ENCODE measurements at regions not wholly inside any gene's neighbourhood (a gene's known extent, or its start where the extent isn't known, plus 50 kb on each side); places are given as distances from the start of the nearest gene placed in this dataset.

DNA sequence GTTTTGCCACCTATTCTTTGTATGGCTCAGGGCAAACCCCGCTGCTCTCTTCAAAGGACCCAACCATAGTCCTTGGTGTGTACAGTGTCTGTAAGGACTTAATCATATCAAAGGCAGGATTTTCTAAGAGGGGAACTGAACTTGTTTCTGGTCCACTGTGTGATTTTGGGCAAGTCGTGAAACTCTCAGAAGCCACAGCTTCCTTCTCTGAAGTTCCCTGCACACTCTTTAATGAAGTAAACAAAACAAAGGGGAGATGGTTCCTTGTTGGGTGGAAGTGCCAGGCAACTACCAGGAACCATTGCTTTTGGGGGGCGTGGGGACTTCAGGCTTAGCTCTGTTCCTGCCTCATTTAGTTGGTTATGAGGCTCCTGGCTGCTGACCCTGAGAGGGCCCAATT is 152.4 kb downstream of the VRK1 start:
- TF ChIP-seq, protein P1, sequence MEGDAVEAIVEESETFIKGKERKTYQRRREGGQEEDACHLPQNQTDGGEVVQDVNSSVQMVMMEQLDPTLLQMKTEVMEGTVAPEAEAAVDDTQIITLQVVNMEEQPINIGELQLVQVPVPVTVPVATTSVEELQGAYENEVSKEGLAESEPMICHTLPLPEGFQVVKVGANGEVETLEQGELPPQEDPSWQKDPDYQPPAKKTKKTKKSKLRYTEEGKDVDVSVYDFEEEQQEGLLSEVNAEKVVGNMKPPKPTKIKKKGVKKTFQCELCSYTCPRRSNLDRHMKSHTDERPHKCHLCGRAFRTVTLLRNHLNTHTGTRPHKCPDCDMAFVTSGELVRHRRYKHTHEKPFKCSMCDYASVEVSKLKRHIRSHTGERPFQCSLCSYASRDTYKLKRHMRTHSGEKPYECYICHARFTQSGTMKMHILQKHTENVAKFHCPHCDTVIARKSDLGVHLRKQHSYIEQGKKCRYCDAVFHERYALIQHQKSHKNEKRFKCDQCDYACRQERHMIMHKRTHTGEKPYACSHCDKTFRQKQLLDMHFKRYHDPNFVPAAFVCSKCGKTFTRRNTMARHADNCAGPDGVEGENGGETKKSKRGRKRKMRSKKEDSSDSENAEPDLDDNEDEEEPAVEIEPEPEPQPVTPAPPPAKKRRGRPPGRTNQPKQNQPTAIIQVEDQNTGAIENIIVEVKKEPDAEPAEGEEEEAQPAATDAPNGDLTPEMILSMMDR (IDR thresholded peaks at IDR 0.05; ENCODE audit: insufficient read depth, low read length): no peak
- TF ChIP-seq GABPA (IDR thresholded peaks at IDR 0.05; ENCODE audit: low read depth) (no peak), POLR2AphosphoS5 (IDR thresholded peaks at IDR 0.05; ENCODE audit: low read depth) (no peak), SPI1 (IDR thresholded peaks at IDR 0.05; ENCODE audit: borderline replicate concordance, low read depth) (no peak), REST (IDR thresholded peaks at IDR 0.05; ENCODE audit: insufficient replicate concordance, low read depth) (no peak)
